Neural cell (in vitro differentiated cells): ENCODE measurements at regions not wholly inside any gene's neighbourhood (a gene's known extent, or its start where the extent isn't known, plus 50 kb on each side); places are given as distances from the start of the nearest gene placed in this dataset.

Experiments
- EP300 ChIP-seq: fragments of 450-650 bp; conservative IDR thresholded peaks from 2 replicates; pipeline ENCODE4 v1.6.1; 2014; ENCODE audit warnings: antibody characterized with exemption, mild to moderate bottlenecking, moderate library complexity; ENCODE audit not compliant: poor library complexity, severe bottlenecking
- EZH2 ChIP-seq: fragments of 200-600, 300-800 bp; shearing (Covaris generic), sonication (generic); IDR thresholded peaks from 2 replicates; pipeline ENCODE4 v1.6.1; 2014; ENCODE audit warnings: antibody characterized with exemption, low read length, borderline replicate concordance, mild to moderate bottlenecking; ENCODE audit not compliant: insufficient read depth, poor library complexity, severe bottlenecking
- POLR2AphosphoS5 ChIP-seq: IDR thresholded peaks from 2 replicates; pipeline ENCODE4 v1.6.1; 2012
- RAD21 ChIP-seq: fragments of 450-650 bp; conservative IDR thresholded peaks from 2 replicates; pipeline ENCODE4 v1.6.1; 2014; ENCODE audit warnings: antibody characterized with exemption, mild to moderate bottlenecking, moderate library complexity
- REST ChIP-seq: IDR thresholded peaks from 2 replicates; pipeline ENCODE4 v1.6.1; 2012; ENCODE audit warnings: borderline replicate concordance
- TAF1 ChIP-seq: IDR thresholded peaks from 2 replicates; pipeline ENCODE4 v1.6.1; 2012; ENCODE audit warnings: low read depth
- TF ChIP-seq, protein P1 (sequence below): fragments of 450-650 bp; IDR thresholded peaks from 2 replicates; pipeline ENCODE4 v1.5.1; 2014; ENCODE audit warnings: antibody characterized with exemption, mild to moderate bottlenecking, moderate library complexity; ENCODE audit not compliant: poor library complexity, severe bottlenecking

DNA sequence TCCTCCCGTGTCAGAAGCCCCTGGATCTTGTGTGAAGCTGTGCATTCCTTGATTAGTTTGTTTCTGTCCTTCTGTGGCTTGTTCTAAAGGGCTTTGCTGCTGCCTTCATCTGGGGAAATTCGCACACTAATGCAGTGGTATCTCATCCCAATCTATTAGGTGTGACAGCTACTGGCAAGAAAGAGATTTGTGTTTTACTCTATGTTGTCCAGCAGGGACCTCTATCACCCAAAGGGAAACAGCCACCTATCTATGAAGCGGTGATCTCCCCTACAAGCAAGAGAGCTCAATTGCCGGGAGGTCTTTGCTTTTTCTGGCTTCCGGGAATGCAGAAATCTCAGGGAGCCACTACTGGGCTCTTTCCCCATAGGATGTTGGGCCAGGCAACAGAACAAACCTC lies 151.8 kb downstream of the NRN1 start:
- TF ChIP-seq, protein P1, sequence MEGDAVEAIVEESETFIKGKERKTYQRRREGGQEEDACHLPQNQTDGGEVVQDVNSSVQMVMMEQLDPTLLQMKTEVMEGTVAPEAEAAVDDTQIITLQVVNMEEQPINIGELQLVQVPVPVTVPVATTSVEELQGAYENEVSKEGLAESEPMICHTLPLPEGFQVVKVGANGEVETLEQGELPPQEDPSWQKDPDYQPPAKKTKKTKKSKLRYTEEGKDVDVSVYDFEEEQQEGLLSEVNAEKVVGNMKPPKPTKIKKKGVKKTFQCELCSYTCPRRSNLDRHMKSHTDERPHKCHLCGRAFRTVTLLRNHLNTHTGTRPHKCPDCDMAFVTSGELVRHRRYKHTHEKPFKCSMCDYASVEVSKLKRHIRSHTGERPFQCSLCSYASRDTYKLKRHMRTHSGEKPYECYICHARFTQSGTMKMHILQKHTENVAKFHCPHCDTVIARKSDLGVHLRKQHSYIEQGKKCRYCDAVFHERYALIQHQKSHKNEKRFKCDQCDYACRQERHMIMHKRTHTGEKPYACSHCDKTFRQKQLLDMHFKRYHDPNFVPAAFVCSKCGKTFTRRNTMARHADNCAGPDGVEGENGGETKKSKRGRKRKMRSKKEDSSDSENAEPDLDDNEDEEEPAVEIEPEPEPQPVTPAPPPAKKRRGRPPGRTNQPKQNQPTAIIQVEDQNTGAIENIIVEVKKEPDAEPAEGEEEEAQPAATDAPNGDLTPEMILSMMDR = no peak
- TF ChIP-seq POLR2AphosphoS5 = no peak
- TF ChIP-seq TAF1 = no peak
- TF ChIP-seq RAD21 = no peak
- no peak for TF ChIP-seq EZH2
- no peak for TF ChIP-seq EP300
- no peak for TF ChIP-seq REST
